Ovary (tissue), 3 donors: ENCODE measurements at regions not wholly inside any gene's neighbourhood (a gene's known extent, or its start where the extent isn't known, plus 50 kb on each side); places are given as distances from the start of the nearest gene placed in this dataset.

ENCODE experiments used
- CTCF ChIP-seq, 3 donors: fragments of 450-650 bp in 2 of 3; fragments of 200-600 bp in 1 of 3; IDR thresholded peaks; one replicate each; pipeline versions ENCODE4 v1.5.1 to v1.8.0; 2016 to 2022; ENCODE audit warnings: antibody characterized with exemption in 3 of 3, mild to moderate bottlenecking in 1 of 3
- EP300 ChIP-seq: sonication (generic); formaldehyde crosslinking; IDR thresholded peaks from one replicate; pipeline ENCODE4 v1.6.1; 2017; ENCODE audit warnings: antibody characterized with exemption
- donor health status: DM: no; HTN: no; CAD: no.

GRCh38 chr5:130801963-130802362 is 363.1 kb downstream of the HINT1 start:
- TF ChIP-seq CTCF (IDR thresholded peaks at IDR 0.05): no peak
- TF ChIP-seq EP300: no peak
